IMR-90 (cell line): ENCODE measurements at regions not wholly inside any gene's neighbourhood (a gene's known extent, or its start where the extent isn't known, plus 50 kb on each side); places are given as distances from the start of the nearest gene placed in this dataset.

Source experiments
- CTCF ChIP-seq: conservative IDR thresholded peaks from 2 replicates; pipeline ENCODE4 v1.5.1; 2012; ENCODE audit warnings: mild to moderate bottlenecking, low read depth, low read length, improper control_type of control experiment
- MXI1 ChIP-seq: IDR thresholded peaks from 2 replicates; pipeline ENCODE4 v1.6.1; 2012; ENCODE audit warnings: low read depth, mild to moderate bottlenecking, low read length, moderate library complexity, borderline replicate concordance
- POLR2A ChIP-seq: IDR thresholded peaks from 2 replicates; pipeline ENCODE4 v1.6.1; 2012; ENCODE audit warnings: mild to moderate bottlenecking, low read depth, low read length

GRCh38 chr16:55389426-55390073 lies 65.5 kb downstream of the IRX6 start:
- TF ChIP-seq POLR2A (no peak), CTCF (no peak), MXI1 (no peak)
